Fibroblast of lung (primary cell): ENCODE measurements at regions not wholly inside any gene's neighbourhood (a gene's known extent, or its start where the extent isn't known, plus 50 kb on each side); places are given as distances from the start of the nearest gene placed in this dataset.

ENCODE experiments used
- EZH2 ChIP-seq: IDR thresholded peaks from 2 replicates; pipeline ENCODE4 v1.5.1; 2012; ENCODE audit warnings: low read length, control low read depth, mild to moderate bottlenecking; ENCODE audit errors: missing control alignments
- TF ChIP-seq, protein P1 (sequence below), 2 donors: IDR thresholded peaks in 1 of 2; conservative IDR thresholded peaks in 1 of 2; 1 replicate in 1 of 2; 2 replicates in 1 of 2; pipeline ENCODE4 v1.5.1; 2011 to 2012; ENCODE audit warnings: low read length in 2 of 2, control low read depth in 1 of 2, inconsistent platforms in 1 of 2, low read depth in 1 of 2, mild to moderate bottlenecking in 1 of 2

DNA sequence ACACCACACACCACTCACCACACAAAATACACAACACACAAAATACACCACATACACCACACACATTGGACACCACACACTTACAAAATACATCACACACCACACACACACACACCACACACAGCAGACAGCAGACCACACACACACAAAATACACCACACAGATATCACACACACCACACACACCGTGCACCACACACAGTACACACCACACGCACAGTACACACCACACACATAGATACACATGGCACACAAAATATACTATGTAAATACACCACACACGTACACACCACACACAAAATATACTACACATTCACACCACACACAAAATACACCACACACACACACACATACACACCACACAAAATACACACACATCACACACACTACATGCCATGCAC is 1243.5 kb downstream of the BRD1 start:
- TF ChIP-seq, protein P1, sequence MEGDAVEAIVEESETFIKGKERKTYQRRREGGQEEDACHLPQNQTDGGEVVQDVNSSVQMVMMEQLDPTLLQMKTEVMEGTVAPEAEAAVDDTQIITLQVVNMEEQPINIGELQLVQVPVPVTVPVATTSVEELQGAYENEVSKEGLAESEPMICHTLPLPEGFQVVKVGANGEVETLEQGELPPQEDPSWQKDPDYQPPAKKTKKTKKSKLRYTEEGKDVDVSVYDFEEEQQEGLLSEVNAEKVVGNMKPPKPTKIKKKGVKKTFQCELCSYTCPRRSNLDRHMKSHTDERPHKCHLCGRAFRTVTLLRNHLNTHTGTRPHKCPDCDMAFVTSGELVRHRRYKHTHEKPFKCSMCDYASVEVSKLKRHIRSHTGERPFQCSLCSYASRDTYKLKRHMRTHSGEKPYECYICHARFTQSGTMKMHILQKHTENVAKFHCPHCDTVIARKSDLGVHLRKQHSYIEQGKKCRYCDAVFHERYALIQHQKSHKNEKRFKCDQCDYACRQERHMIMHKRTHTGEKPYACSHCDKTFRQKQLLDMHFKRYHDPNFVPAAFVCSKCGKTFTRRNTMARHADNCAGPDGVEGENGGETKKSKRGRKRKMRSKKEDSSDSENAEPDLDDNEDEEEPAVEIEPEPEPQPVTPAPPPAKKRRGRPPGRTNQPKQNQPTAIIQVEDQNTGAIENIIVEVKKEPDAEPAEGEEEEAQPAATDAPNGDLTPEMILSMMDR (conservative IDR thresholded peaks at IDR 0.05 in 1 of 2, IDR thresholded peaks at IDR 0.05 in 1 of 2; ENCODE audit: low read depth in 1 of 2, low read length in 2 of 2) = no peak
- no peak for TF ChIP-seq EZH2
